GM12878 (cell line): ENCODE measurements at regions not wholly inside any gene's neighbourhood (a gene's known extent, or its start where the extent isn't known, plus 50 kb on each side); places are given as distances from the start of the nearest gene placed in this dataset.

Experiments
- ATAC-seq: fragments of 200-7000 bp; cut with Tn5 transposase; 3 replicates; pipeline ENCODE4 v1.9.1; 2020; ENCODE audit warnings: mild to moderate bottlenecking, moderate library complexity
- BruUV-seq: library from RNA; stranded (reverse); fragments of 400-500 nt; replicated peaks from 2 replicates; lab custom pipeline; 2021; lab: Mats Ljungman, UMichigan
- CTCF ChIA-PET: fragments of 300-600 bp; sonication (Branson Sonifier 250); formaldehyde crosslinking; extraction: SDS; loops from one replicate; lab custom pipeline; 2021; ENCODE audit warnings: inconsistent platforms; lab: Yijun Ruan, JAX
- POLR2A ChIA-PET: fragments of 350-600 bp; formaldehyde crosslinking; extraction: SDS; loops from one replicate; lab custom pipeline; 2021; ENCODE audit warnings: inconsistent platforms; lab: Charles Lee
- RAD21 ChIA-PET: fragments of 300-600 bp; sonication (Branson Sonifier 250); formaldehyde crosslinking; loops from one replicate; lab custom pipeline; 2023; ENCODE audit warnings: antibody characterized with exemption; ENCODE audit not compliant: unreplicated experiment; lab: Charles Lee
- SMC1A ChIA-PET: fragments of 300-600 bp; sonication (Branson Sonifier 250); formaldehyde crosslinking; loops from one replicate; lab custom pipeline; 2023; ENCODE audit not compliant: unreplicated experiment, uncharacterized antibody; lab: Charles Lee
- DNase-seq: peaks from one replicate; pipeline ENCODE4 v3.0.0-alpha.2; 2011; ENCODE audit warnings: low read depth, low spot score
- FAIRE-seq: peaks from 3 replicates; lab custom pipeline; 2011; peaks lifted over from hg19 to GRCh38; lab: Jason Lieb, UNC
- H2AFZ ChIP-seq: 2 replicates; pipeline ENCODE4 v1.6.0; 2011; ENCODE audit warnings: low read depth, low read length, control low read depth; ENCODE audit not compliant: control insufficient read depth
- H3K27ac ChIP-seq: 2 replicates; pipeline ENCODE4 v1.5.1; 2011; ENCODE audit warnings: control low read depth; ENCODE audit not compliant: control insufficient read depth, insufficient read depth
- H3K27me3 ChIP-seq, 2 experiments: replicated peaks in 1 of 2; 2 replicates each; pipeline versions ENCODE4 v1.6.0 to v1.6.1; 2011; ENCODE audit warnings: low read length in 1 of 2; ENCODE audit not compliant: control insufficient read depth in 2 of 2, insufficient read depth in 2 of 2
- H3K36me3 ChIP-seq, 2 experiments: 2 replicates each; pipeline ENCODE4 v1.5.1; 2011; ENCODE audit warnings: low read length in 1 of 2; ENCODE audit not compliant: control insufficient read depth in 2 of 2, insufficient read depth in 2 of 2
- H3K4me1 ChIP-seq: 2 replicates; pipeline ENCODE4 v1.6.1; 2011; ENCODE audit warnings: mild to moderate bottlenecking, low read length, moderate library complexity, mixed read lengths; ENCODE audit not compliant: control insufficient read depth, insufficient read depth
- H3K4me2 ChIP-seq: 2 replicates; pipeline ENCODE4 v1.6.0; 2011; ENCODE audit warnings: control low read depth; ENCODE audit not compliant: control insufficient read depth, insufficient read depth
- H3K4me3 ChIP-seq: fragments of 200-600 bp; sonication (generic); 2 replicates; pipeline ENCODE4 v1.5.1; 2016
- H3K79me2 ChIP-seq: 2 replicates; pipeline ENCODE4 v1.6.0; 2011; ENCODE audit warnings: low read length; ENCODE audit not compliant: control insufficient read depth, insufficient read depth
- H3K9ac ChIP-seq: 2 replicates; pipeline ENCODE4 v1.8.0; 2011; ENCODE audit warnings: low read length, control low read depth, mixed read lengths; ENCODE audit not compliant: control insufficient read depth, insufficient read depth
- H3K9me3 ChIP-seq: replicated peaks from 3 replicates; pipeline ENCODE4 v1.5.1; 2011; ENCODE audit warnings: mild to moderate bottlenecking, low read length; ENCODE audit not compliant: control insufficient read depth, insufficient read depth
- H4K20me1 ChIP-seq: 2 replicates; pipeline ENCODE4 v1.6.0; 2011; ENCODE audit not compliant: control insufficient read depth, insufficient read depth
- BCLAF1 ChIP-seq: fragments of 450-650 bp; IDR thresholded peaks from 2 replicates; pipeline ENCODE4 v1.6.1; 2017; ENCODE audit warnings: antibody characterized with exemption, mild to moderate bottlenecking, moderate library complexity
- GABPA ChIP-seq: IDR thresholded peaks from 2 replicates; pipeline ENCODE4 v1.6.1; 2014; ENCODE audit warnings: antibody characterized with exemption, low read depth, mild to moderate bottlenecking, inconsistent platforms
- NR2C2 ChIP-seq: IDR thresholded peaks from 2 replicates; pipeline ENCODE4 v1.6.1; 2011; ENCODE audit warnings: borderline replicate concordance, low read depth; ENCODE audit not compliant: control insufficient read depth, insufficient read length
- SPI1 ChIP-seq: IDR thresholded peaks from 2 replicates; pipeline ENCODE4 v1.6.1; 2011; ENCODE audit warnings: low read depth, mild to moderate bottlenecking, low read length, moderate library complexity, borderline replicate concordance; ENCODE audit not compliant: insufficient read depth
- SREBF2 ChIP-seq: IDR thresholded peaks from 2 replicates; pipeline ENCODE4 v1.6.1; 2012; ENCODE audit warnings: mild to moderate bottlenecking, low read length
- TCF12 ChIP-seq: IDR thresholded peaks from 2 replicates; pipeline ENCODE4 v1.6.1; 2011; ENCODE audit warnings: low read depth, mild to moderate bottlenecking, low read length
- WGBS: methylation state at CpG from one replicate; pipeline ENCODE4 v1.1.6; 2016; ENCODE audit warnings: low lambda C conversion rate; ENCODE audit not compliant: insufficient replicate concordance, insufficient coverage; ENCODE audit errors: missing lambda C conversion rate; 5-methylcytosine and 5-hydroxymethylcytosine counted together
- in situ Hi-C: fragments of 300-500 bp; cut with MboI; formaldehyde crosslinking; loops from 9 replicates; pipeline ENCODE4 v1.14.3; 2018; ENCODE audit warnings: mixed read lengths
- intact Hi-C: fragments of 100-400 bp; cut with micrococcal nuclease; formaldehyde crosslinking; loops from one replicate; pipeline ENCODE4 v1.14.2; 2022; ENCODE audit not compliant: unreplicated experiment

DNA sequence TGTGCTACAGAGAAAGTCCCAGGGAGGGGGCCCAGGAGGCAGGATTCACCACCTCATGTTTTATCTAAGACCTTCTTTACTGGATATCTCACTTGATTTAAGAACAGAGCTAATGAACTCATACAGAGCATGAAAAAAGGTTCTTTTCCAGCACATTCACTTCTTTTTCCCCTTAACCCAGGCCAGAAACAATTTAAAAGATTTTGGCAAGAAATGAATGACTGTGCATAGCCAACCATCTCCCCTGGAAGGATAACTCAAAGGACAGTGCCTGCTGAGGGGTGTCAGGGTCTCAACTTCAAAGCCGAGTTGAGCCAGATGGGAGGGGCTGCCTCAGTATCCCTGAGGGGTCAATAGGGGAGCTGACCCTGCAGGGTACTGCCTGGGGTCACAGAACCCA is 253.4 kb downstream of the SOD2 start:
- no peak overlapping the region for H3K4me3 ChIP-seq
- no peaks in the 10 kb centered on the region for H3K4me1 ChIP-seq
- no peaks in the 10 kb centered on the region for H3K79me2 ChIP-seq
- no peak for ATAC-seq
- POLR2A ChIA-PET, result no interaction called here
- 0% methylated on average over 1 of the region's 1 CpG for WGBS
- in situ Hi-C loops, result no loop called here
- CTCF ChIA-PET, result no interaction called here
- TF ChIP-seq SPI1 (no peak), SREBF2 (no peak), GABPA (no peak), TCF12 (no peak), NR2C2 (no peak)
- TF ChIP-seq, all 136 proteins: peak for 0
- H3K9me3 ChIP-seq, result no peaks in the 10 kb centered on the region
- H3K27me3 ChIP-seq, result peaks cover 5% of the 10 kb centered on the region in 2 experiments
- DNase-seq (no peak), FAIRE-seq (no peak)
- ChIA-PET SMC1A (interaction anchor here (0.6 kb wide), 1 partner anchor 104 kb away, joined by 3 read pairs; no protein-coding TSS in a partner anchor), RAD21 (no interaction called here)
- H2AFZ ChIP-seq, result no peak overlapping the region
- H3K36me3 ChIP-seq, result no peaks in the 10 kb centered on the region
- BruUV-seq, result no TSS peak
- no peak overlapping the region for H3K27ac ChIP-seq
- intact Hi-C loops, result no loop called here
- no peaks in the 10 kb centered on the region for H4K20me1 ChIP-seq
- no peak overlapping the region for H3K4me2 ChIP-seq
- no peak overlapping the region for H3K9ac ChIP-seq

DNA sequence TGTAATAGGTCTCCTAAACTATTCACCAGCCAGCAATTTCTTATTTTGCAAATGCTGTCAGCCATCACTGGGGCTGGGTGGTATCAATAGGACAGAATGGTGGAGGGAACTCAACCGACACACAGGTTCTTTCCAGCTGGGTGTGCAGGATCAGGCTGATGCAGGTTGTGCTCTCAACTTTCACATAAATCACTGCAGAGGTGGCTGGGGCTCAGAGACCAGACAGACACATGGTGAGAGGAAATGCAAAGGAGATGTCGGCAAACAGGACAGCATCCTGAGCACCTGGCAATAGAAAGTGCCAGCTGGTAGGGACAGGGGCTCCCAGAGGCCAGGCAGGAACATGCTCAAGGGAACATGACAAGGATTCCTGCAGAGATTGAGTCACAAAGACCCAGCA is 254.9 kb downstream of the SOD2 start:
- FAIRE-seq (no peak), DNase-seq (no peak)
- BruUV-seq, result no TSS peak
- H3K27me3 ChIP-seq, result peaks cover 3 to 5% of the 10 kb centered on the region in 2 experiments
- 3% methylated on average over 2 of the region's 2 CpGs for WGBS
- no peak overlapping the region for H3K9ac ChIP-seq
- no peak for TF ChIP-seq BCLAF1
- TF ChIP-seq, all 136 proteins: peak for 0
- Histone ChIP-seq H3K4me3 (no peak overlapping the region), H2AFZ (no peak overlapping the region), H3K36me3 (no peaks in the 10 kb centered on the region), H3K4me1 (no peaks in the 10 kb centered on the region), H3K79me2 (no peaks in the 10 kb centered on the region), H4K20me1 (no peaks in the 10 kb centered on the region), H3K27ac (no peak overlapping the region), H3K9me3 (no peaks in the 10 kb centered on the region; the same call in 2 of the 3 replicates), H3K4me2 (no peak overlapping the region)
- intact Hi-C loops (no loop called here), in situ Hi-C loops (no loop called here)
- ATAC-seq, result no peak
- RAD21 ChIA-PET, result no interaction called here
- CTCF ChIA-PET, result no interaction called here
- POLR2A ChIA-PET, result no interaction called here
- SMC1A ChIA-PET, result no interaction called here
